ENCODE measurements at regions not wholly inside any gene's neighbourhood (a gene's known extent, or its start where the extent isn't known, plus 50 kb on each side); places are given as distances from the start of the nearest gene placed in this dataset.

- no peak for TF ChIP-seq ZBTB7A (IDR thresholded peaks at IDR 0.05; ENCODE audit: low read depth)
- no peak for TF ChIP-seq EP300 (IDR thresholded peaks at IDR 0.05; ENCODE audit: borderline replicate concordance)
- TF ChIP-seq YY1 (IDR thresholded peaks at IDR 0.05; ENCODE audit: low read depth) = no peak
- no peak for TF ChIP-seq FOXM1 (IDR thresholded peaks at IDR 0.05; ENCODE audit: borderline replicate concordance, low read depth)
- TF ChIP-seq RAD21 (IDR thresholded peaks at IDR 0.05; ENCODE audit: low read depth) = no peak
- TF ChIP-seq NFIC (IDR thresholded peaks at IDR 0.05) = no peak
- no peak for TF ChIP-seq TAF1 (IDR thresholded peaks at IDR 0.05; ENCODE audit: low read depth)
Measured at GRCh38 chr2:198928026-198928425, 529.7 kb downstream of the SATB2 start.

GRCh38 chr2:198917926-198918720, 539.6 kb downstream of the SATB2 start:
- no peak for TF ChIP-seq FOXM1 (IDR thresholded peaks at IDR 0.05; ENCODE audit: borderline replicate concordance, low read depth)
- no peak for TF ChIP-seq MAX (IDR thresholded peaks at IDR 0.05)
- TF ChIP-seq CREB1 (IDR thresholded peaks at IDR 0.05; ENCODE audit: low read depth) = no peak
- no peak for TF ChIP-seq NFIC (IDR thresholded peaks at IDR 0.05)
- no peak for TF ChIP-seq RAD21 (IDR thresholded peaks at IDR 0.05; ENCODE audit: low read depth)

- TF ChIP-seq TEAD4 (IDR thresholded peaks at IDR 0.05) = no peak
Measured at GRCh38 chr2:198917275-198917674, 540.5 kb downstream of the SATB2 start.

GRCh38 chr2:198916548-198917080, 541.1 kb downstream of the SATB2 start:
- TF ChIP-seq EGR1 (IDR thresholded peaks at IDR 0.05) (no peak), CREB1 (IDR thresholded peaks at IDR 0.05; ENCODE audit: low read depth) (no peak), FOXM1 (IDR thresholded peaks at IDR 0.05; ENCODE audit: borderline replicate concordance, low read depth) (no peak), TAF1 (IDR thresholded peaks at IDR 0.05; ENCODE audit: low read depth) (no peak), ZBTB7A (IDR thresholded peaks at IDR 0.05; ENCODE audit: low read depth) (no peak), NFIC (IDR thresholded peaks at IDR 0.05) (no peak), MAX (IDR thresholded peaks at IDR 0.05) (no peak)

GRCh38 chr2:198913394-198914152, 544.2 kb downstream of the SATB2 start:
- TF ChIP-seq TCF12 (IDR thresholded peaks at IDR 0.05; ENCODE audit: low read depth) (no peak), ZBTB7A (IDR thresholded peaks at IDR 0.05; ENCODE audit: low read depth) (no peak), MAX (IDR thresholded peaks at IDR 0.05) (no peak), REST (IDR thresholded peaks at IDR 0.05; ENCODE audit: low read depth) (no peak), CREB1 (IDR thresholded peaks at IDR 0.05; ENCODE audit: low read depth) (no peak), TAF1 (IDR thresholded peaks at IDR 0.05; ENCODE audit: low read depth) (no peak), NFIC (IDR thresholded peaks at IDR 0.05) (no peak), EGR1 (IDR thresholded peaks at IDR 0.05) (no peak), EP300 (IDR thresholded peaks at IDR 0.05; ENCODE audit: borderline replicate concordance) (no peak), USF1 (IDR thresholded peaks at IDR 0.05) (no peak), RAD21 (IDR thresholded peaks at IDR 0.05; ENCODE audit: low read depth) (no peak), CEBPB (IDR thresholded peaks at IDR 0.05) (no peak), YY1 (IDR thresholded peaks at IDR 0.05; ENCODE audit: low read depth) (no peak), TEAD4 (IDR thresholded peaks at IDR 0.05) (no peak), FOXM1 (IDR thresholded peaks at IDR 0.05; ENCODE audit: borderline replicate concordance, low read depth) (no peak)

GRCh38 chr2:198909525-198910267, 548.0 kb downstream of the SATB2 start:
- TF ChIP-seq RAD21 (IDR thresholded peaks at IDR 0.05; ENCODE audit: low read depth) (no peak), TEAD4 (IDR thresholded peaks at IDR 0.05) (no peak), CEBPB (IDR thresholded peaks at IDR 0.05) (no peak), EP300 (IDR thresholded peaks at IDR 0.05; ENCODE audit: borderline replicate concordance) (no peak), TAF1 (IDR thresholded peaks at IDR 0.05; ENCODE audit: low read depth) (no peak), MAX (IDR thresholded peaks at IDR 0.05) (no peak), NFIC (IDR thresholded peaks at IDR 0.05) (no peak), TCF12 (IDR thresholded peaks at IDR 0.05; ENCODE audit: low read depth) (no peak), FOXM1 (IDR thresholded peaks at IDR 0.05; ENCODE audit: borderline replicate concordance, low read depth) (no peak), YY1 (IDR thresholded peaks at IDR 0.05; ENCODE audit: low read depth) (no peak), EGR1 (IDR thresholded peaks at IDR 0.05) (no peak), REST (IDR thresholded peaks at IDR 0.05; ENCODE audit: low read depth) (no peak), USF1 (IDR thresholded peaks at IDR 0.05) (no peak), ZBTB7A (IDR thresholded peaks at IDR 0.05; ENCODE audit: low read depth) (no peak), CREB1 (IDR thresholded peaks at IDR 0.05; ENCODE audit: low read depth) (no peak)

Measured in Ishikawa (cell line).